Tongue (tissue), 1 donor: ENCODE measurements at regions not wholly inside any gene's neighbourhood (a gene's known extent, or its start where the extent isn't known, plus 50 kb on each side); places are given as distances from the start of the nearest gene placed in this dataset.
"Not testable (repeated sequence)": the region's sequence is repeated elsewhere in the genome, so short reads cannot be mapped to it uniquely, and the experiment has no call there.

Source experiments
- DNase-seq: peaks from one replicate; pipeline ENCODE4 v3.0.0-alpha.2; 2015

- DNase-seq = peak; percentile 78
Observed at GRCh38 chr2:186093174-186093573, 354.6 kb downstream of the FSIP2 start.

- DNase-seq = no peak
Observed at GRCh38 chr2:186098821-186099220, 360.2 kb downstream of the FSIP2 start.

- no peak for DNase-seq
Observed at GRCh38 chr2:186099826-186100225, 361.2 kb downstream of the FSIP2 start.

GRCh38 chr2:186100636-186101035 lies 362.0 kb downstream of the FSIP2 start:
- no peak for DNase-seq

GRCh38 chr2:186101616-186102015 lies 363.0 kb downstream of the FSIP2 start:
- no peak for DNase-seq

GRCh38 chr2:186103276-186103675 lies 364.7 kb downstream of the FSIP2 start:
- DNase-seq = no peak

GRCh38 chr2:186105016-186105724 lies 366.6 kb downstream of the FSIP2 start:
- no peak for DNase-seq

GRCh38 chr2:186108470-186108869 lies 369.9 kb downstream of the FSIP2 start:
- DNase-seq = no peak

- DNase-seq = no peak
Observed at GRCh38 chr2:186113284-186113683, 372.8 kb upstream of the ZC3H15 start.

GRCh38 chr2:186125156-186125555 lies 360.9 kb upstream of the ZC3H15 start:
- no peak for DNase-seq

GRCh38 chr2:186125625-186126024 lies 360.4 kb upstream of the ZC3H15 start:
- no peak for DNase-seq

GRCh38 chr2:186126181-186126580 lies 359.9 kb upstream of the ZC3H15 start:
- DNase-seq = peak; percentile 39

- DNase-seq = no peak
Observed at GRCh38 chr2:186129767-186130581, 356.1 kb upstream of the ZC3H15 start.

GRCh38 chr2:186130748-186131641 lies 355.1 kb upstream of the ZC3H15 start:
- peak; percentile 22 for DNase-seq

GRCh38 chr2:186135686-186136085 lies 350.4 kb upstream of the ZC3H15 start:
- DNase-seq = no peak

- no peak for DNase-seq
Observed at GRCh38 chr2:186136860-186137259, 349.2 kb upstream of the ZC3H15 start.

- DNase-seq = no peak
Observed at GRCh38 chr2:186138845-186139244, 347.2 kb upstream of the ZC3H15 start.

- DNase-seq = no peak
Observed at GRCh38 chr2:186159101-186159500, 327.0 kb upstream of the ZC3H15 start.

GRCh38 chr2:186164325-186164724 lies 321.7 kb upstream of the ZC3H15 start:
- DNase-seq = no peak

- no peak for DNase-seq
Observed at GRCh38 chr2:186170693-186171092, 315.4 kb upstream of the ZC3H15 start.

GRCh38 chr2:186181625-186182024 lies 304.4 kb upstream of the ZC3H15 start:
- no peak for DNase-seq

GRCh38 chr2:186182366-186182765 lies 303.7 kb upstream of the ZC3H15 start:
- DNase-seq = not testable (repeated sequence)

- no peak for DNase-seq
Observed at GRCh38 chr2:186183406-186183805, 302.7 kb upstream of the ZC3H15 start.
